Loucy (cell line): ENCODE measurements at regions not wholly inside any gene's neighbourhood (a gene's known extent, or its start where the extent isn't known, plus 50 kb on each side); places are given as distances from the start of the nearest gene placed in this dataset.

Experiments
- EZH2phosphoT487 ChIP-seq: fragments of 200-600 bp; IDR thresholded peaks from 2 replicates; pipeline ENCODE4 v1.6.1; 2018; ENCODE audit warnings: antibody characterized with exemption, mild to moderate bottlenecking, moderate library complexity, borderline replicate concordance
- TF ChIP-seq, protein P1 (sequence below): fragments of 200-600 bp; sonication (generic); conservative IDR thresholded peaks from 2 replicates; pipeline ENCODE4 v1.5.1; 2014; ENCODE audit warnings: mild to moderate bottlenecking, antibody characterized with exemption, low read length

DNA sequence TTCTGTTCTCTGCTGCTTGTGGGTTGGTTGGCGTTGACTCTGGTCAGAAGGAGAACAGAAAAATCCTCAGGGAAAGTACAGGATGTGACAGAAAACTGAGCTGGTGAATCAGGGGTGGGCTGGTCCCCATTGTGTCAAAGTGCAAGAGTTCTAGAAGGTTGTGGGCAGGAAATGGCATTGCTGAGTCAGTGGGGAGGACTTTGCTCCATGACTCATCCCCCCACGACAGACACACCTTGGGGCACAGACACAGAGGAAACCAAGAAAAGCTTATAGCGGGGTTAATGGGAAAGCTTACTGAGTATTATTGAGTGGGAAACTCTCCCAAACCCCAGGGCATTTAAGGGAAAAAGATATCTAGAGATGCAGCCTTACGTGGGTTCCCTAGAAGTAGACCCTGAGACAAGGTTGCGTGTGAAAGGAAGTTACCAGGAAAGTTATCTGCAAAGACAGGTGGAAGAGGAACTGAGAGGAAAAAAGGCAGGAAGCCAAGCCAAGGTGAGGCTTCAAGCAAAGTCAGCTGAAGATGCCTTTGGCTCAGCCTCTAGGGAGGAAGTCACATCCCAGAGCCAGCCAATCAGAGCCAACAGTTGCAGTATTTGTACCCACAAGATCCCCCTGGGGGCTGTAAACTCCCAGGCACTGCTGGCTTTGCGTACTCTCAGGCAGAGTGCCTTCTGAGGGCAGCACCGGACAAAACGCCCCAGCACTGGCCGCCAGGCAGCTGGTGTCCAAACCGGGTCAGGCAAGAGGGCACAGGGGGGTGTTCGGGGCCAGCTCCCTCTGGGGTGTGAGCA, 86.4 kb downstream of the FOXL1 start:
- TF ChIP-seq, protein P1, sequence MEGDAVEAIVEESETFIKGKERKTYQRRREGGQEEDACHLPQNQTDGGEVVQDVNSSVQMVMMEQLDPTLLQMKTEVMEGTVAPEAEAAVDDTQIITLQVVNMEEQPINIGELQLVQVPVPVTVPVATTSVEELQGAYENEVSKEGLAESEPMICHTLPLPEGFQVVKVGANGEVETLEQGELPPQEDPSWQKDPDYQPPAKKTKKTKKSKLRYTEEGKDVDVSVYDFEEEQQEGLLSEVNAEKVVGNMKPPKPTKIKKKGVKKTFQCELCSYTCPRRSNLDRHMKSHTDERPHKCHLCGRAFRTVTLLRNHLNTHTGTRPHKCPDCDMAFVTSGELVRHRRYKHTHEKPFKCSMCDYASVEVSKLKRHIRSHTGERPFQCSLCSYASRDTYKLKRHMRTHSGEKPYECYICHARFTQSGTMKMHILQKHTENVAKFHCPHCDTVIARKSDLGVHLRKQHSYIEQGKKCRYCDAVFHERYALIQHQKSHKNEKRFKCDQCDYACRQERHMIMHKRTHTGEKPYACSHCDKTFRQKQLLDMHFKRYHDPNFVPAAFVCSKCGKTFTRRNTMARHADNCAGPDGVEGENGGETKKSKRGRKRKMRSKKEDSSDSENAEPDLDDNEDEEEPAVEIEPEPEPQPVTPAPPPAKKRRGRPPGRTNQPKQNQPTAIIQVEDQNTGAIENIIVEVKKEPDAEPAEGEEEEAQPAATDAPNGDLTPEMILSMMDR, result 0 out of 2 replicates have a peak, but pooled peaks have one; percentile 14
- no peak for TF ChIP-seq EZH2phosphoT487
